K562 (cell line): ENCODE measurements at regions not wholly inside any gene's neighbourhood (a gene's known extent, or its start where the extent isn't known, plus 50 kb on each side); places are given as distances from the start of the nearest gene placed in this dataset.

Experiments used
- ATAC-seq: fragments of 200-7000 bp; cut with Tn5 transposase; 3 replicates; pipeline ENCODE4 v1.9.1; 2020; ENCODE audit warnings: moderate library complexity
- BruUV-seq: library from RNA; stranded (reverse); fragments of 400-500 nt; replicated peaks from 2 replicates; lab custom pipeline; 2021; lab: Mats Ljungman, UMichigan
- CTCF ChIA-PET: fragments of 300-600 bp; formaldehyde crosslinking; extraction: SDS; loops from one replicate; lab custom pipeline; 2021; ENCODE audit warnings: low intra/inter-chr PET ratio; lab: Yijun Ruan, JAX
- POLR2A ChIA-PET: fragments of 300-600, 350-650 bp; sonication (Branson Sonifier 250); formaldehyde crosslinking; extraction: SDS; loops from one replicate; lab custom pipeline; 2021; ENCODE audit warnings: antibody characterized with exemption, inconsistent platforms; lab: Yijun Ruan, JAX
- DNase-seq, 4 experiments: peaks; one replicate each; pipeline versions ENCODE4 v3.0.0 to v3.0.0-alpha.2; 2011 to 2018; ENCODE audit warnings: low spot score in 3 of 4, mixed read lengths in 3 of 4; ENCODE audit errors: extremely low read depth in 1 of 4
- FAIRE-seq: peaks from 2 replicates; lab custom pipeline; 2011; peaks lifted over from hg19 to GRCh38; lab: Jason Lieb, UNC
- H2AFZ ChIP-seq: 2 replicates; pipeline ENCODE4 v1.6.0; 2011; ENCODE audit warnings: low read depth, low read length, control low read depth, inconsistent platforms
- H3K27ac ChIP-seq: fragments of 200-600 bp; 3 replicates; pipeline ENCODE4 v1.8.0; 2011; ENCODE audit warnings: low read depth, mild to moderate bottlenecking, control low read depth, inconsistent platforms, low read length, moderate library complexity, mixed read lengths; ENCODE audit errors: extremely low read depth
- H3K27me3 ChIP-seq, 2 experiments: fragments of 300-600 bp in 1 of 2; 2 replicates in 1 of 2; 3 replicates in 1 of 2; pipeline versions ENCODE4 v1.6.0 to v1.8.0; 2011; ENCODE audit warnings: inconsistent platforms in 2 of 2, low read length in 2 of 2, mild to moderate bottlenecking in 1 of 2, mixed read lengths in 1 of 2, moderate library complexity in 1 of 2; ENCODE audit not compliant: control insufficient read depth in 2 of 2, insufficient read depth in 2 of 2
- H3K36me3 ChIP-seq: fragments of 300-600 bp; 3 replicates; pipeline ENCODE4 v1.8.0; 2011; ENCODE audit warnings: mild to moderate bottlenecking, low read length, inconsistent platforms; ENCODE audit not compliant: control insufficient read depth, insufficient read depth
- H3K4me1 ChIP-seq, 2 experiments: fragments of 200-600 bp in 1 of 2; replicated peaks in 1 of 2; 2 replicates in 1 of 2; 3 replicates in 1 of 2; pipeline versions ENCODE4 v1.5.1 to v1.8.0; 2011; ENCODE audit warnings: inconsistent platforms in 2 of 2, low read length in 2 of 2, mild to moderate bottlenecking in 1 of 2, mixed read lengths in 1 of 2, moderate library complexity in 1 of 2; ENCODE audit not compliant: control insufficient read depth in 2 of 2, insufficient read depth in 2 of 2
- H3K4me2 ChIP-seq: 2 replicates; pipeline ENCODE4 v1.6.1; 2011; ENCODE audit warnings: low read length, control low read depth, inconsistent platforms, mixed read lengths; ENCODE audit not compliant: insufficient read depth
- H3K4me3 ChIP-seq: fragments of 200-600 bp; sonication (generic), shearing (Covaris generic); 2 replicates; pipeline ENCODE4 v1.5.1; 2016; ENCODE audit warnings: control low read depth, inconsistent platforms
- H3K79me2 ChIP-seq: fragments of 200-600 bp; 3 replicates; pipeline ENCODE4 v1.8.0; 2011; ENCODE audit warnings: low read length, inconsistent platforms; ENCODE audit not compliant: control insufficient read depth, insufficient read depth
- H3K9ac ChIP-seq, 2 experiments: 2 replicates each; pipeline versions ENCODE4 v1.6.0 to v1.6.1; 2011; ENCODE audit warnings: low read depth in 2 of 2, low read length in 2 of 2, control low read depth in 1 of 2, inconsistent platforms in 1 of 2, mild to moderate bottlenecking in 1 of 2, mixed read lengths in 1 of 2; ENCODE audit not compliant: insufficient read depth in 1 of 2
- H3K9me1 ChIP-seq: one replicate; pipeline ENCODE4 v1.6.0; 2011; ENCODE audit warnings: inconsistent platforms, mild to moderate bottlenecking, low read length, moderate library complexity; ENCODE audit not compliant: control insufficient read depth, insufficient read depth
- H3K9me3 ChIP-seq: replicated peaks from 2 replicates; pipeline ENCODE4 v1.5.1; 2011; ENCODE audit warnings: low read depth, low read length, inconsistent platforms; ENCODE audit not compliant: control insufficient read depth, insufficient read depth
- H4K20me1 ChIP-seq: replicated peaks from 2 replicates; pipeline ENCODE4 v1.6.1; 2011; ENCODE audit warnings: low read length, inconsistent platforms, mixed read lengths; ENCODE audit not compliant: control insufficient read depth, insufficient read depth
- FOXA1 ChIP-seq: fragments of 450-650 bp; IDR thresholded peaks from 2 replicates; pipeline ENCODE4 v1.6.1; 2016; ENCODE audit warnings: mild to moderate bottlenecking, borderline replicate concordance
- FOXK1 ChIP-seq: sonication (generic); formaldehyde crosslinking; IDR thresholded peaks from 2 replicates; pipeline ENCODE4 v1.8.0; 2022; ENCODE audit warnings: missing genetic modification reagents, mild to moderate bottlenecking, borderline replicate concordance
- HES1 ChIP-seq: fragments of 450-650 bp; IDR thresholded peaks from 2 replicates; pipeline ENCODE4 v1.6.1; 2016; ENCODE audit warnings: low read depth, mild to moderate bottlenecking, moderate library complexity
- HMGN3 ChIP-seq: IDR thresholded peaks from 2 replicates; pipeline ENCODE4 v1.6.1; 2011; ENCODE audit warnings: borderline replicate concordance, low read depth, mild to moderate bottlenecking, mixed read lengths, low read length; ENCODE audit not compliant: insufficient read length; ENCODE audit errors: extremely low read depth
- L3MBTL2 ChIP-seq: fragments of 450-650 bp; IDR thresholded peaks from 2 replicates; pipeline ENCODE4 v1.6.1; 2016; ENCODE audit warnings: mild to moderate bottlenecking, moderate library complexity
- NCOA1 ChIP-seq: fragments of 450-650 bp; IDR thresholded peaks from 2 replicates; pipeline ENCODE4 v1.6.1; 2016; ENCODE audit warnings: low read depth
- NUFIP1 ChIP-seq: fragments of 450-650 bp; IDR thresholded peaks from 2 replicates; pipeline ENCODE4 v1.6.1; 2018; ENCODE audit not compliant: partially characterized antibody
- RBFOX2 ChIP-seq: fragments of 200-400 bp; formaldehyde crosslinking; IDR thresholded peaks from 2 replicates; pipeline ENCODE4 v1.6.1; 2017; ENCODE audit warnings: low read depth, mild to moderate bottlenecking, low read length, moderate library complexity
- RNF219 ChIP-seq: fragments of 250-450 bp; sonication (Bioruptor Pico); IDR thresholded peaks from 2 replicates; pipeline ENCODE4 v1.5.0; 2022; ENCODE audit warnings: mild to moderate bottlenecking
- SRSF7 ChIP-seq: fragments of 200-400 bp; formaldehyde crosslinking; optimal IDR thresholded peaks from 2 replicates; pipeline ENCODE3; 2017; ENCODE audit warnings: mild to moderate bottlenecking, low read depth, low read length
- TAL1 ChIP-seq: fragments of 450-650 bp; IDR thresholded peaks from 2 replicates; pipeline ENCODE4 v1.6.1; 2016; ENCODE audit warnings: mild to moderate bottlenecking
- TEAD1 ChIP-seq, 2 experiments: fragments of 450-650 bp in 1 of 2; sonication (generic) in 1 of 2; formaldehyde crosslinking; IDR thresholded peaks; 2 replicates each; pipeline versions ENCODE4 v1.4.0 to v1.8.0; 2020 to 2022; ENCODE audit warnings: mild to moderate bottlenecking in 2 of 2, missing genetic modification reagents in 1 of 2
- ZFX ChIP-seq: sonication (generic); formaldehyde crosslinking; IDR thresholded peaks from 2 replicates; pipeline ENCODE4 v1.8.0; 2022; ENCODE audit warnings: mild to moderate bottlenecking, missing genetic modification reagents, moderate library complexity
- WGBS: fragments of 100-300 bp; shearing (Covaris generic); methylation state at CpG from one replicate; pipeline ENCODE4 v1.1.6; 2016; ENCODE audit warnings: low coverage, mixed read lengths; ENCODE audit not compliant: insufficient coverage; ENCODE audit errors: missing lambda C conversion rate; 5-methylcytosine and 5-hydroxymethylcytosine counted together
- in situ Hi-C: fragments of 300-500 bp; cut with MboI; formaldehyde crosslinking; loops from 4 replicates; pipeline ENCODE4 v1.15.0; 2018; ENCODE audit warnings: inconsistent platforms, mixed read lengths
- intact Hi-C: fragments of 100-400 bp; cut with micrococcal nuclease; formaldehyde crosslinking; loops from 2 replicates; pipeline ENCODE4 v1.14.2; 2022
- TF ChIP-seq, protein P1 (sequence below): sonication (generic); formaldehyde crosslinking; IDR thresholded peaks from 2 replicates; pipeline ENCODE4 v1.8.0; 2022; ENCODE audit warnings: mild to moderate bottlenecking, missing genetic modification reagents
- TF ChIP-seq, protein P2 (sequence below), 2 experiments: fragments of 450-650 bp in 1 of 2; IDR thresholded peaks; 2 replicates each; pipeline ENCODE4 v1.6.1; 2011 to 2017; ENCODE audit warnings: low read depth in 2 of 2, antibody characterized with exemption in 1 of 2, borderline replicate concordance in 1 of 2, low read length in 1 of 2, mild to moderate bottlenecking in 1 of 2, mixed read lengths in 1 of 2; ENCODE audit not compliant: control insufficient read depth in 1 of 2

DNA sequence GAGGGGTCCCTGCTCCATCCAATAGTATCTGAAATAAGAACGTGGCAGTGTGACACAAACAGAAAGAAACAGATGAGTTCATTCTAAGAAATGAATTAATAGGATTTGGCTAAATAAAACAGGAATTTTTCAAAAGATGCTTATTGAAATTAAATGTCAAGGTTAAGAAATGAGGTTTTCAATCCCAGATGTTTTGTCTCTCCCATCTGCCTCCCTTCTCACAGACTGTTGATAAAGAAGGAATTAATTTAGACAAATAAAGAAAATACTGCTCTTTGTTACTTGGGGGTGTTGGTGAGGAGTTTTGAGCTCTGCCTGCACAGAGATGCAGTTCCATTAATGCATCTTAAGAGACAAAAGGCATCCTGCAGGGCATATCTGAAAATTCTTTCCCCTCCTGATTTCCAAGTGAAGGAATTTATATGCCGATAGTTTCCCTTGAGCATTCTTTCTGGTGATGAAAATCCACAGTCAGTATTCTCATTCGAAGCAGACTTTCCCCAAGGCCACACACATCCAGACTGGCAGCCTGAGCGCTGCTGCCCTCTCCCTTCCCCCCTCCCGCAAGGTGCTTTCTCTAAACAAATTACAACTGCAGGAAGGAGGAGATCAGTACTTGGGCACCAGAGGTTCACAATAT, 385.4 kb upstream of the RND3 start:
- H3K36me3 ChIP-seq = no peaks in the 10 kb centered on the region
- ChIA-PET POLR2A (no interaction called here), CTCF (no interaction called here)
- no peaks in the 10 kb centered on the region for H3K79me2 ChIP-seq
- no peak for ATAC-seq
- no peaks in the 10 kb centered on the region for H3K9me1 ChIP-seq
- no peak overlapping the region for H3K4me2 ChIP-seq
- BruUV-seq = no TSS peak
- H2AFZ ChIP-seq = no peak overlapping the region
- no peaks in the 10 kb centered on the region for H3K27me3 ChIP-seq
- H3K9ac ChIP-seq = no peak overlapping the region
- no peak for DNase-seq
- no peak overlapping the region for H3K27ac ChIP-seq
- in situ Hi-C loops (no loop called here), intact Hi-C loops (no loop called here)
- no peaks in the 10 kb centered on the region for H3K4me1 ChIP-seq
- WGBS = 20% methylated on average over 5 of the region's 5 CpGs
- no peaks in the 10 kb centered on the region for H4K20me1 ChIP-seq
- H3K9me3 ChIP-seq = no peaks in the 10 kb centered on the region
- FAIRE-seq = no peak
- H3K4me3 ChIP-seq = no peak overlapping the region
- TF ChIP-seq L3MBTL2 (no peak), RBFOX2 (no peak), FOXA1 (no peak), NCOA1 (no peak), TAL1 (no peak), HMGN3 (no peak), SRSF7 (no peak), TEAD1 (CRISPR knock-in tag; IDR thresholded peaks at IDR 0.05) (no peak), NUFIP1 (no peak), HES1 (no peak), RNF219 (CRISPR knock-in tag) (no peak), ZFX (CRISPR knock-in tag) (no peak), FOXK1 (CRISPR knock-in tag) (no peak)
- TF ChIP-seq, protein P1, sequence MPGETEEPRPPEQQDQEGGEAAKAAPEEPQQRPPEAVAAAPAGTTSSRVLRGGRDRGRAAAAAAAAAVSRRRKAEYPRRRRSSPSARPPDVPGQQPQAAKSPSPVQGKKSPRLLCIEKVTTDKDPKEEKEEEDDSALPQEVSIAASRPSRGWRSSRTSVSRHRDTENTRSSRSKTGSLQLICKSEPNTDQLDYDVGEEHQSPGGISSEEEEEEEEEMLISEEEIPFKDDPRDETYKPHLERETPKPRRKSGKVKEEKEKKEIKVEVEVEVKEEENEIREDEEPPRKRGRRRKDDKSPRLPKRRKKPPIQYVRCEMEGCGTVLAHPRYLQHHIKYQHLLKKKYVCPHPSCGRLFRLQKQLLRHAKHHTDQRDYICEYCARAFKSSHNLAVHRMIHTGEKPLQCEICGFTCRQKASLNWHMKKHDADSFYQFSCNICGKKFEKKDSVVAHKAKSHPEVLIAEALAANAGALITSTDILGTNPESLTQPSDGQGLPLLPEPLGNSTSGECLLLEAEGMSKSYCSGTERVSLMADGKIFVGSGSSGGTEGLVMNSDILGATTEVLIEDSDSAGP = no peak
- TF ChIP-seq, protein P2, sequence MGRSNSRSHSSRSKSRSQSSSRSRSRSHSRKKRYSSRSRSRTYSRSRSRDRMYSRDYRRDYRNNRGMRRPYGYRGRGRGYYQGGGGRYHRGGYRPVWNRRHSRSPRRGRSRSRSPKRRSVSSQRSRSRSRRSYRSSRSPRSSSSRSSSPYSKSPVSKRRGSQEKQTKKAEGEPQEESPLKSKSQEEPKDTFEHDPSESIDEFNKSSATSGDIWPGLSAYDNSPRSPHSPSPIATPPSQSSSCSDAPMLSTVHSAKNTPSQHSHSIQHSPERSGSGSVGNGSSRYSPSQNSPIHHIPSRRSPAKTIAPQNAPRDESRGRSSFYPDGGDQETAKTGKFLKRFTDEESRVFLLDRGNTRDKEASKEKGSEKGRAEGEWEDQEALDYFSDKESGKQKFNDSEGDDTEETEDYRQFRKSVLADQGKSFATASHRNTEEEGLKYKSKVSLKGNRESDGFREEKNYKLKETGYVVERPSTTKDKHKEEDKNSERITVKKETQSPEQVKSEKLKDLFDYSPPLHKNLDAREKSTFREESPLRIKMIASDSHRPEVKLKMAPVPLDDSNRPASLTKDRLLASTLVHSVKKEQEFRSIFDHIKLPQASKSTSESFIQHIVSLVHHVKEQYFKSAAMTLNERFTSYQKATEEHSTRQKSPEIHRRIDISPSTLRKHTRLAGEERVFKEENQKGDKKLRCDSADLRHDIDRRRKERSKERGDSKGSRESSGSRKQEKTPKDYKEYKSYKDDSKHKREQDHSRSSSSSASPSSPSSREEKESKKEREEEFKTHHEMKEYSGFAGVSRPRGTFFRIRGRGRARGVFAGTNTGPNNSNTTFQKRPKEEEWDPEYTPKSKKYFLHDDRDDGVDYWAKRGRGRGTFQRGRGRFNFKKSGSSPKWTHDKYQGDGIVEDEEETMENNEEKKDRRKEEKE (IDR thresholded peaks at IDR 0.05; ENCODE audit: borderline replicate concordance in 1 of 2, control insufficient read depth in 1 of 2, low read depth in 2 of 2, low read length in 1 of 2) = no peak
